ENCODE measurements at regions not wholly inside any gene's neighbourhood (a gene's known extent, or its start where the extent isn't known, plus 50 kb on each side); places are given as distances from the start of the nearest gene placed in this dataset.

DNA sequence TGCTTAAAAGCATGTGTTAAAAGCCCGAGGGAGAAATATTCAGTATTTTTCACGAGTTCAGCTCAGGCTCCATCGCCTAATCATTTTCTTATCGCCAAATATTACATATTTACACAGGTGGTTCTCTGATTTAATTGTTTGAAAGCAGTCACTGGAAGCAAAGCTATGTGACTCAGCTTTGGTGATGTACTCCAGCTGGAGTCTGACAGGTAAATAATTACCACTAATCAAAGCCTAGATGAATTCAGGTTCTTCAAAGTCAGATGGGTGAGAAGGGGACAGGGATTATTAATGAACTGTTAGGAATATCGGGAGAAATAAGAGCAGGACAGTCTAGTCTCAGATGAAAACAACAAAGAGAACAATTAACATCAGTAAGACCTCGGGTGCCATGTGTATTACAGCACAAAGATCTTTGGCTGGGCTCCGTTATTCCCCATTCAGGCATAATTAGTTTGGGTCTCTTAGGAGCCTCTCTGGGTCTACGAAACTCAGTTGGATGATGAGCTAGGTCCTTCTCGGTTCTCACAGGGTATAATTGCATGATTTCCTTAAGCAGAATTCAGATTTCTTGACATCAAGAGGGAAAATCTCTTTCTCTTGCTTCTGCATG is 331.7 kb upstream of the ADAMTS9 start:
- Histone ChIP-seq H3K36me3 (no peaks in the 10 kb centered on the region), H3K9me3 (no peaks in the 10 kb centered on the region), H3K27me3 (replicated peaks; ENCODE audit: insufficient read depth) (no peaks in the 10 kb centered on the region), H3K4me3 (no peak overlapping the region), H3K4me1 (ENCODE audit: control insufficient read depth in 1 of 2, low read depth in 2 of 2) (peaks cover 0 to 3% of the 10 kb centered on the region in 2 donors), H3K27ac (no peak overlapping the region)
- TF ChIP-seq, protein P1, sequence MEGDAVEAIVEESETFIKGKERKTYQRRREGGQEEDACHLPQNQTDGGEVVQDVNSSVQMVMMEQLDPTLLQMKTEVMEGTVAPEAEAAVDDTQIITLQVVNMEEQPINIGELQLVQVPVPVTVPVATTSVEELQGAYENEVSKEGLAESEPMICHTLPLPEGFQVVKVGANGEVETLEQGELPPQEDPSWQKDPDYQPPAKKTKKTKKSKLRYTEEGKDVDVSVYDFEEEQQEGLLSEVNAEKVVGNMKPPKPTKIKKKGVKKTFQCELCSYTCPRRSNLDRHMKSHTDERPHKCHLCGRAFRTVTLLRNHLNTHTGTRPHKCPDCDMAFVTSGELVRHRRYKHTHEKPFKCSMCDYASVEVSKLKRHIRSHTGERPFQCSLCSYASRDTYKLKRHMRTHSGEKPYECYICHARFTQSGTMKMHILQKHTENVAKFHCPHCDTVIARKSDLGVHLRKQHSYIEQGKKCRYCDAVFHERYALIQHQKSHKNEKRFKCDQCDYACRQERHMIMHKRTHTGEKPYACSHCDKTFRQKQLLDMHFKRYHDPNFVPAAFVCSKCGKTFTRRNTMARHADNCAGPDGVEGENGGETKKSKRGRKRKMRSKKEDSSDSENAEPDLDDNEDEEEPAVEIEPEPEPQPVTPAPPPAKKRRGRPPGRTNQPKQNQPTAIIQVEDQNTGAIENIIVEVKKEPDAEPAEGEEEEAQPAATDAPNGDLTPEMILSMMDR (IDR thresholded peaks at IDR 0.05), result no peak
- ATAC-seq (ENCODE audit: insufficient number of reproducible peaks, low FRiP score, low read depth) (no peak), DNase-seq (ENCODE audit: low spot score) (no peak)

DNA sequence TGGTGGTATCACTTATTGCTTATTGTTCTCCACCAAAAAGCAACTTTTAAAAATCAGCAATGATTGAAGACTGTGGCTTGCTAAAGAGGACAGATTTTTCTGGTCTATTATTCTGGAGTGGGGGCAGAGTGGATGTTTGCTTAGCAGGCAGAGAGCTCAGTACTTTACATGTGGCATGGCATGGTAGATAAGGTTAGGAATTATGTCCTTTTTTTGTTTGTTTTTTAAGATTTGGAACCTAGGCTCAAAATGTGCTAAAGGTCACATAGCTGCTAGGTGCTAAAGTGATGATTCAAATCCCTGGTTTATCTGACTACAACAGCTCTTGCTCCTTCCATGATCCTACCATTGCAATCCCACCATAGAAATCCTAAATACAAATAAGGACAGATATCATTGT is 331.0 kb upstream of the ADAMTS9 start:
- H3K4me3 ChIP-seq, result no peak overlapping the region
- no peaks in the 10 kb centered on the region for H3K9me3 ChIP-seq
- TF ChIP-seq, protein P1 (IDR thresholded peaks at IDR 0.05), result no peak
- H3K27ac ChIP-seq, result no peak overlapping the region
- no peak for DNase-seq (ENCODE audit: low spot score)
- ATAC-seq (ENCODE audit: insufficient number of reproducible peaks, low FRiP score, low read depth), result no peak
- H3K27me3 ChIP-seq (replicated peaks; ENCODE audit: insufficient read depth), result no peaks in the 10 kb centered on the region
- H3K36me3 ChIP-seq, result no peaks in the 10 kb centered on the region
- H3K4me1 ChIP-seq (ENCODE audit: control insufficient read depth in 1 of 2, low read depth in 2 of 2), result peaks cover 0 to 3% of the 10 kb centered on the region in 2 donors

DNA sequence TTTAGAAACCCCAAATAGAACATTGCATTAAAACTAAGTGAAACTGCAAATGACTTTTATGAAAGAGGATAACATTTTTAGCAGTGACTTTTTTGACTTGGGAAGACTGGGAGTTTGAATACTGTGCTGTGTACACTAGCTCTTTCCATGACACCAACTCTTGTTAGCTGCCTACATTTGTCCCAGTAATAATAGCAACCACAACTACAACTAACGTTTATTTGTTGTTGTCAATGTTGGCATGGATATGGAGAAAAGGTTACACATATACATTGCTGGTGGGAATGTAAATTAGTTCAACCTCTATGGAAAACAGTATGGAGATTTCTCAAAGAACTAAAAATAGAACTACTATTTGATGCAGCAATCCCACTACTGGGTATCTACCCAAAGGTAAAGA is 329.6 kb upstream of the ADAMTS9 start:
- Histone ChIP-seq H3K27ac (no peak overlapping the region), H3K27me3 (replicated peaks; ENCODE audit: insufficient read depth) (no peaks in the 10 kb centered on the region), H3K4me1 (ENCODE audit: control insufficient read depth in 1 of 2, low read depth in 2 of 2) (peaks cover 0 to 3% of the 10 kb centered on the region in 2 donors), H3K4me3 (no peak overlapping the region), H3K36me3 (no peaks in the 10 kb centered on the region), H3K9me3 (no peaks in the 10 kb centered on the region)
- no peak for DNase-seq (ENCODE audit: low spot score)
- TF ChIP-seq, protein P1 (IDR thresholded peaks at IDR 0.05), result no peak
- no peak for ATAC-seq (ENCODE audit: insufficient number of reproducible peaks, low FRiP score, low read depth)

DNA sequence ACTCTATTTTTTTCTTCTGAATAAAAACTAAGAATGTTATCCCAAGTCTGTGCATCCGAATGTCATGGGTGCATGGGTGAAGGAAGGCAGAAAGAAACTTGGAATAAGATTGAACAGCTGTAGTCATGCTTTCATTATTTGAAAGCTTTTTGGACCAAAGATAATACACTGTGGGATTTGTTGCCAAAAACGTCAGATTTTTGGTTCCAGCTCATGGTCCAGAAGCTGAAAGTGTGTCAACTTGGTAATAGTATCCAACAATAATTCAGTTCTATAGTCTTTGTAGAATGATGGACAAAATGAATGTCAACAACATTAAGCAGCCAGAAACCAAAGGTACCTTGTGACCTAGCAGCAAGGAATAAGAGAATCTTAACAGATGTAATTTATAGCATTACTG is 327.9 kb upstream of the ADAMTS9 start:
- peaks cover 6% of the 10 kb centered on the region for H3K36me3 ChIP-seq
- no peak for DNase-seq (ENCODE audit: low spot score)
- H3K4me1 ChIP-seq (ENCODE audit: control insufficient read depth in 1 of 2, low read depth in 2 of 2), result peaks cover 0 to 3% of the 10 kb centered on the region in 2 donors
- H3K27ac ChIP-seq, result no peak overlapping the region
- H3K27me3 ChIP-seq (replicated peaks; ENCODE audit: insufficient read depth), result no peaks in the 10 kb centered on the region
- no peak overlapping the region for H3K4me3 ChIP-seq
- no peaks in the 10 kb centered on the region for H3K9me3 ChIP-seq
- ATAC-seq (ENCODE audit: insufficient number of reproducible peaks, low FRiP score, low read depth), result no peak
- TF ChIP-seq, protein P1 (IDR thresholded peaks at IDR 0.05), result no peak

DNA sequence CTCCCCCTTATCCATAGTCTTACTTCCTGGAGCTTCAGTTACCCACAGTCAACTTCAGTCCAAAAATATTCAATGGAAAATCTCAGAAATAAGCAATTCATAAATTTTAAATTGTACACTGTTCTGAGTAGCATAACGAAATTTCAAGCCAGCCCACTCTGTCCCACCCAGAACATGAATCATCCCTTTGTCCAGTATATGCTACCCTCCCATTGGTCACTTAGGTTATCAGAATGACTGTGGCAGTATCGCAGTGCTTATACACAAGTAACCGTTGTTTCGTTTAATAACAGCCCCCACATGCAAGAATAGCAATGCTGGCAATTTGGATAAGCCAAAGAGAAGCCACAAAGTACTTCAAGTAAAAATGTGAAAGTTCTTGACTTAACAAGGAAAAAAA is 325.3 kb upstream of the ADAMTS9 start:
- H3K27ac ChIP-seq, result no peak overlapping the region
- no peak overlapping the region for H3K4me3 ChIP-seq
- no peaks in the 10 kb centered on the region for H3K27me3 ChIP-seq (replicated peaks; ENCODE audit: insufficient read depth)
- TF ChIP-seq, protein P1 (IDR thresholded peaks at IDR 0.05), result no peak
- ATAC-seq (ENCODE audit: insufficient number of reproducible peaks, low FRiP score, low read depth), result no peak
- no peak for DNase-seq (ENCODE audit: low spot score)
- H3K36me3 ChIP-seq, result peaks cover 12% of the 10 kb centered on the region
- H3K4me1 ChIP-seq (ENCODE audit: control insufficient read depth in 1 of 2, low read depth in 2 of 2), result peaks cover 0 to 3% of the 10 kb centered on the region in 2 donors
- H3K9me3 ChIP-seq, result no peaks in the 10 kb centered on the region

Measured in thoracic aorta (tissue), 2 donors.